SJSA1 (cell line): ENCODE measurements at regions not wholly inside any gene's neighbourhood (a gene's known extent, or its start where the extent isn't known, plus 50 kb on each side); places are given as distances from the start of the nearest gene placed in this dataset.
"Not testable (repeated sequence)": the region's sequence is repeated elsewhere in the genome, so short reads cannot be mapped to it uniquely, and the experiment has no call there.

Experiments
- DNase-seq, 2 experiments: peaks; one replicate each; pipeline ENCODE4 v3.0.0-alpha.2; 2015 to 2020; ENCODE audit warnings: low spot score in 2 of 2, low read depth in 1 of 2
- H3K27ac ChIP-seq: fragments of 250-450 bp; sonication (Bioruptor Pico); 2 replicates; pipeline ENCODE4 v1.5.1; 2020; ENCODE audit warnings: mild to moderate bottlenecking, moderate library complexity
- H3K27me3 ChIP-seq: fragments of 250-450 bp; sonication (Bioruptor Pico); replicated peaks from 2 replicates; pipeline ENCODE4 v1.5.1; 2020; ENCODE audit warnings: mild to moderate bottlenecking, moderate library complexity
- H3K36me3 ChIP-seq: fragments of 250-450 bp; sonication (Bioruptor Pico); 2 replicates; pipeline ENCODE4 v1.5.1; 2020; ENCODE audit warnings: mild to moderate bottlenecking
- H3K4me1 ChIP-seq: fragments of 250-450 bp; sonication (Bioruptor Pico); replicated peaks from 2 replicates; pipeline ENCODE4 v1.6.1; 2021; ENCODE audit warnings: mild to moderate bottlenecking
- H3K4me3 ChIP-seq: fragments of 250-450 bp; sonication (Bioruptor Pico); 2 replicates; pipeline ENCODE4 v1.5.1; 2020; ENCODE audit warnings: mild to moderate bottlenecking
- H3K9me3 ChIP-seq: fragments of 250-450 bp; sonication (Bioruptor Pico); replicated peaks from 2 replicates; pipeline ENCODE4 v1.5.1; 2020; ENCODE audit warnings: mild to moderate bottlenecking

- Histone ChIP-seq H3K27ac (no peak overlapping the region), H3K36me3 (no peaks in the 10 kb centered on the region), H3K4me3 (no peak overlapping the region), H3K27me3 (no peaks in the 10 kb centered on the region), H3K9me3 (no peaks in the 10 kb centered on the region), H3K4me1 (no peaks in the 10 kb centered on the region)
- no peak for DNase-seq
Observed at GRCh38 chr19:29060813-29061364, 152.1 kb downstream of the UQCRFS1 start.

GRCh38 chr19:29056535-29056934 lies 156.4 kb downstream of the UQCRFS1 start:
- Histone ChIP-seq H3K4me1 (no peaks in the 10 kb centered on the region), H3K27me3 (no peaks in the 10 kb centered on the region), H3K9me3 (no peaks in the 10 kb centered on the region), H3K36me3 (no peaks in the 10 kb centered on the region), H3K4me3 (no peak overlapping the region), H3K27ac (no peak overlapping the region)
- no peak for DNase-seq

DNA sequence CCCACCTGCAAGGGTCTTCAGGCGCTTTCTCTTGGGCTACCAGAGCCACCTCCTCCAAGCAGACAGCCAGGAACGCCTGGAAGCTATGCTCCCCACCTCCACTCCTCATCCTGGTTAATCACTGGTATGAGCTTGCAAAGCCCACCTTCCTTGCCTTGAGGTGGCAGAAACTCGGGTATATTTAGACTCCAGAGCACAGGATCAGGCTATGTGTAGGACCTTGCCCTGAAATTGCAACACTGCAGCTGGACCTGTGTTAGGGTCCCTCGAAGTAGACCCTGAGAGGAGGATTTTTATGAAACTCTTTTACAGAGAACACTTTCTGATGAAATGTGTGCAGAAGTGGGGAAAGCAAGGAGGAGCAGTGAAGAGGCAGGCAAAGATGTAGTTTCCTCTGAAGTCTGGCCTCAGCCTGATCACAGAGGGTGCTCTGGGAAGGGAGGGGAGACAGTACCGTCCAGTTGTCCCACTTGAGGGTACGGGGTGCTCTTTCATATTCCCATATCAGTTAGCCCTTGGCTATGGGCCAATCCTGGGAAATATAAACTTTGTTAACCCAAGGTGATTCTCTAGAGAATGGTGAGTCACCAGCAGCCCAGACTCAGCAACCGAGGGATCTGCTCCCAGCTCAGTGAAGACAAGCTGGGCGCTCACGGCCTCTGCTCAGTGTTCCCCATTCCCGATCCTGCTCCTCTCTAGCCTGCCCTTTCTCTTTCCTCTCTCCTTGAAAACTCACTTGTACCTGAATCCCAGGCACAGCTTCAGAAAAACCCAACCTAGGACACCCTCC lies 157.9 kb downstream of the UQCRFS1 start:
- no peaks in the 10 kb centered on the region for H3K27me3 ChIP-seq
- H3K27ac ChIP-seq = no peak overlapping the region
- H3K9me3 ChIP-seq = no peaks in the 10 kb centered on the region
- H3K4me3 ChIP-seq = no peak overlapping the region
- no peaks in the 10 kb centered on the region for H3K4me1 ChIP-seq
- DNase-seq = no peak
- no peaks in the 10 kb centered on the region for H3K36me3 ChIP-seq

GRCh38 chr19:29048873-29049272 lies 164.1 kb downstream of the UQCRFS1 start:
- Histone ChIP-seq H3K36me3 (no peaks in the 10 kb centered on the region), H3K27me3 (no peaks in the 10 kb centered on the region), H3K4me1 (no peaks in the 10 kb centered on the region), H3K9me3 (no peaks in the 10 kb centered on the region), H3K4me3 (no peak overlapping the region), H3K27ac (no peak overlapping the region)
- DNase-seq = no peak

- no peak overlapping the region for H3K4me3 ChIP-seq
- no peak for DNase-seq
- no peaks in the 10 kb centered on the region for H3K36me3 ChIP-seq
- no peaks in the 10 kb centered on the region for H3K4me1 ChIP-seq
- no peaks in the 10 kb centered on the region for H3K9me3 ChIP-seq
- no peak overlapping the region for H3K27ac ChIP-seq
- H3K27me3 ChIP-seq = no peaks in the 10 kb centered on the region
Observed at GRCh38 chr19:29045679-29046254, 167.2 kb downstream of the UQCRFS1 start.

- Histone ChIP-seq H3K36me3 (no peaks in the 10 kb centered on the region), H3K4me3 (no peak overlapping the region), H3K9me3 (no peaks in the 10 kb centered on the region), H3K4me1 (no peaks in the 10 kb centered on the region), H3K27ac (no peak overlapping the region), H3K27me3 (no peaks in the 10 kb centered on the region)
- no peak for DNase-seq
Observed at GRCh38 chr19:29044037-29044436, 168.9 kb downstream of the UQCRFS1 start.

GRCh38 chr19:29042450-29042849 lies 170.5 kb downstream of the UQCRFS1 start:
- no peaks in the 10 kb centered on the region for H3K27me3 ChIP-seq
- no peak overlapping the region for H3K4me3 ChIP-seq
- DNase-seq = no peak
- no peaks in the 10 kb centered on the region for H3K36me3 ChIP-seq
- no peaks in the 10 kb centered on the region; the same call in 1 of the 2 replicates for H3K9me3 ChIP-seq
- H3K27ac ChIP-seq = no peak overlapping the region
- H3K4me1 ChIP-seq = no peaks in the 10 kb centered on the region

GRCh38 chr19:29040951-29041350 lies 172.0 kb downstream of the UQCRFS1 start:
- H3K4me3 ChIP-seq = no peak overlapping the region
- H3K27ac ChIP-seq = no peak overlapping the region
- H3K9me3 ChIP-seq = no peaks in the 10 kb centered on the region; the same call in 1 of the 2 replicates
- no peaks in the 10 kb centered on the region for H3K36me3 ChIP-seq
- DNase-seq = no peak
- no peaks in the 10 kb centered on the region for H3K4me1 ChIP-seq
- H3K27me3 ChIP-seq = no peaks in the 10 kb centered on the region

GRCh38 chr19:29040292-29040691 lies 172.7 kb downstream of the UQCRFS1 start:
- H3K27me3 ChIP-seq = no peaks in the 10 kb centered on the region
- DNase-seq = no peak
- H3K9me3 ChIP-seq = no peaks in the 10 kb centered on the region; the same call in 1 of the 2 replicates
- H3K4me3 ChIP-seq = no peak overlapping the region
- H3K4me1 ChIP-seq = no peaks in the 10 kb centered on the region
- H3K27ac ChIP-seq = no peak overlapping the region
- H3K36me3 ChIP-seq = no peaks in the 10 kb centered on the region

- not testable (repeated sequence) for H3K36me3 ChIP-seq, H3K27ac ChIP-seq, H3K4me3 ChIP-seq, DNase-seq, H3K9me3 ChIP-seq, H3K4me1 ChIP-seq, H3K27me3 ChIP-seq
Observed at GRCh38 chr19:29039036-29039435, 173.9 kb downstream of the UQCRFS1 start.

DNA sequence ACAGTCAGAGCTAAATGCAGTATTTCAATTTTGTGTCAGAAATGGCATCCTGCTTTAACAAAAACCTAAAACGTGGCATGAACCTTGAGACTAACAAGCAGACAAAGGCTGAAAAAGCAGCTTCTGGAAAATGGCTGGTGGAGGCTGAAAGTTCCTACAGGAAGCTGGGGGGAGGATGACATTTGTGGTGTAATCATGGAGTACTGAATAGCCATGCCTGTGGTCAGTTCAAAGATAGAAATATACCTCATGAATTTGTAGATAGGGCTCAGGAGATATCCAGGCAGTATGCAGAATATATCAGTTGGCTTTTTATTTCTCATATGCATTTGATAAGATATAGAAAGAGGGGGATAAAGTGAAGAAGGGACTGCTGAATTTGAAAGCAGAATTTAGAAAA lies 181.7 kb downstream of the UQCRFS1 start:
- no peaks in the 10 kb centered on the region for H3K36me3 ChIP-seq
- H3K4me1 ChIP-seq = no peaks in the 10 kb centered on the region
- H3K27me3 ChIP-seq = no peaks in the 10 kb centered on the region
- DNase-seq = no peak
- H3K4me3 ChIP-seq = no peak overlapping the region
- H3K27ac ChIP-seq = no peak overlapping the region
- no peaks in the 10 kb centered on the region for H3K9me3 ChIP-seq

- no peak for DNase-seq
- H3K4me1 ChIP-seq = no peaks in the 10 kb centered on the region
- no peaks in the 10 kb centered on the region for H3K9me3 ChIP-seq
- no peaks in the 10 kb centered on the region for H3K27me3 ChIP-seq
- H3K27ac ChIP-seq = no peak overlapping the region
- H3K36me3 ChIP-seq = no peaks in the 10 kb centered on the region
- no peak overlapping the region for H3K4me3 ChIP-seq
Observed at GRCh38 chr19:29029268-29029958, 183.5 kb downstream of the UQCRFS1 start.

- no peak overlapping the region for H3K4me3 ChIP-seq
- DNase-seq = no peak
- no peak overlapping the region for H3K27ac ChIP-seq
- no peaks in the 10 kb centered on the region for H3K9me3 ChIP-seq
- H3K27me3 ChIP-seq = no peaks in the 10 kb centered on the region
- H3K4me1 ChIP-seq = no peaks in the 10 kb centered on the region
- H3K36me3 ChIP-seq = no peaks in the 10 kb centered on the region
Observed at GRCh38 chr19:29022599-29022998, 190.4 kb downstream of the UQCRFS1 start.

- Histone ChIP-seq H3K27me3 (no peaks in the 10 kb centered on the region), H3K4me1 (no peaks in the 10 kb centered on the region), H3K27ac (no peak overlapping the region), H3K4me3 (no peak overlapping the region), H3K9me3 (no peaks in the 10 kb centered on the region), H3K36me3 (no peaks in the 10 kb centered on the region)
- no peak for DNase-seq
Observed at GRCh38 chr19:29022165-29022564, 190.8 kb downstream of the UQCRFS1 start.
